Aorta (tissue), 5 donors: ENCODE measurements at regions not wholly inside any gene's neighbourhood (a gene's known extent, or its start where the extent isn't known, plus 50 kb on each side); places are given as distances from the start of the nearest gene placed in this dataset.
"Not testable (repeated sequence)": the region's sequence is repeated elsewhere in the genome, so short reads cannot be mapped to it uniquely, and the experiment has no call there.

ENCODE experiments used
- ATAC-seq: fragments of 200-7000 bp; cut with Tn5 transposase; one replicate; pipeline ENCODE4 v1.9.1; 2022; ENCODE audit warnings: moderate library complexity; ENCODE audit not compliant: low FRiP score
- DNase-seq, 2 donors: peaks; one replicate each; pipeline ENCODE4 v3.0.0-alpha.2; 2020
- H3K27ac ChIP-seq, 2 donors: one replicate each; pipeline ENCODE4 v1.5.1; 2013; ENCODE audit warnings: low read length in 2 of 2, mild to moderate bottlenecking in 2 of 2, moderate library complexity in 2 of 2, control low read depth in 1 of 2, inconsistent platforms in 1 of 2, low read depth in 1 of 2
- H3K27me3 ChIP-seq, 2 donors: one replicate each; pipeline ENCODE4 v1.6.1; 2013; ENCODE audit warnings: control low read depth in 1 of 2, low read length in 1 of 2, mild to moderate bottlenecking in 1 of 2, moderate library complexity in 1 of 2; ENCODE audit not compliant: insufficient read depth in 2 of 2, control insufficient read depth in 1 of 2
- H3K36me3 ChIP-seq, 2 donors: one replicate each; pipeline ENCODE4 v1.6.1; 2013; ENCODE audit warnings: control low read depth in 1 of 2, low read length in 1 of 2, mild to moderate bottlenecking in 1 of 2; ENCODE audit not compliant: insufficient read depth in 2 of 2, control insufficient read depth in 1 of 2
- H3K4me1 ChIP-seq, 2 donors: one replicate each; pipeline ENCODE4 v1.6.1; 2013; ENCODE audit warnings: low read length in 2 of 2, control low read depth in 1 of 2, mild to moderate bottlenecking in 1 of 2, moderate library complexity in 1 of 2; ENCODE audit not compliant: insufficient read depth in 2 of 2, control insufficient read depth in 1 of 2
- H3K4me3 ChIP-seq, 2 donors: one replicate each; pipeline ENCODE4 v1.5.1; 2013; ENCODE audit warnings: low read length in 2 of 2, control low read depth in 1 of 2, mild to moderate bottlenecking in 1 of 2
- H3K9me3 ChIP-seq: one replicate; pipeline ENCODE4 v1.6.1; 2013; ENCODE audit warnings: mild to moderate bottlenecking, low read length; ENCODE audit not compliant: control insufficient read depth
- WGBS, 2 donors: extraction: QIAGEN DNeasy Blood & Tissue Kit; methylation state at CpG; one replicate each; pipeline ENCODE4 v1.1.7; 2013; 5-methylcytosine and 5-hydroxymethylcytosine counted together
- intact Hi-C, 2 donors: fragments of 100-400 bp; cut with DNase I; formaldehyde crosslinking; loops; one replicate each; pipeline versions ENCODE4 v1.14.2 to v1.15.0; 2022
- donor health status: healthy with polysubstance abuse.
- donor health status: Bipolar disorder and iron deficiency.
- donor health status: DM: no; HTN: no; CAD: no.
- donor health status: DM: no; HTN: no; CAD: no.
- donor health status: DM: yes; HTN: yes; CAD: no.

DNA sequence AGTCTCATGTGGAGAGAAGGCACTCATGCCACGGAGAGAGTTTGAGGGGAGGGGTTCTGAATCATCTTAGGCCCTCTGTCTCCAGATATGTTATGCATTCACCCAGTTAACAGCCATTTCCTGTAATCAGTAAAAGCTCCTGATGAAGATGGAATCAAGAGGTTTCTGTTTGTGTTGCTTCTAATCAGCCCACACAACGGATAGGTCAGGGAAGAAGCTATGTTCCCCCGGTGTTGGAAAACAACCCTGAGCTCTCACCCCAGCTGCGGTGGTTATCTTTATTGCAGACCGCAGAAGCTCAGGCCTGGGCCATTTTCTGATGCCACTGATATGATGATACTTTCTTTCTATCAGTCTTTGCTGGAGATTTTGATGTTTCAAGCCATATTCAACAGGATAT lies 338.5 kb upstream of the ONECUT1 start:
- WGBS, 2 donors: 56 to 62% methylated on average over 5 of the region's 5 CpGs
- ATAC-seq (no peak), DNase-seq (no peak)
- Histone ChIP-seq H3K27ac (no peak overlapping the region), H3K4me1 (no peaks in the 10 kb centered on the region), H3K4me3 (no peak overlapping the region), H3K27me3 (no peaks in the 10 kb centered on the region), H3K36me3 (no peaks in the 10 kb centered on the region), H3K9me3 (peaks cover 3% of the 10 kb centered on the region)
- intact Hi-C loops: no loop called here

DNA sequence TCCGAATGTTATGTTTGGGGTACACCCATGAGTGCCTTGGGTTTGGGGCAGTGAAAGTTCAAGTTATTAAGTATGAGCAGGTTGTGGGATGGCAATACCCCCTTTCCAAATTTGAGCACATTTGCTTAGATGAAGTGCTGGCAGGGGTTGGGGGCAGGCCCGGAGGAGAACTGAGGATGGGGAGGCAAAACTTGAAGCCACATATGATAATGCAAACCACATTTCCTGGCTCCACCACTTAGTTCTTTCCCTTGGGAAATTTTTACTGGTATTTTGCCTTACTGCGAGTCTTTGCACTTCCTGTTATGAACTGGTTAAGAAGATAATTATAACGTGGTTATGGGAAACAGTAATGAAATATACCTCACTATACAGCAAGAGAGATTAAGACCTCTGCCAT lies 336.0 kb upstream of the ONECUT1 start:
- WGBS, 2 donors: 32 to 39% methylated on average over 4 of the region's 4 CpGs
- Histone ChIP-seq H3K4me3 (no peak overlapping the region), H3K36me3 (no peaks in the 10 kb centered on the region), H3K27me3 (no peaks in the 10 kb centered on the region), H3K4me1 (no peaks in the 10 kb centered on the region), H3K9me3 (peaks cover 4% of the 10 kb centered on the region), H3K27ac (no peak overlapping the region)
- no peak for ATAC-seq
- intact Hi-C loops: no loop called here
- DNase-seq: no peak

DNA sequence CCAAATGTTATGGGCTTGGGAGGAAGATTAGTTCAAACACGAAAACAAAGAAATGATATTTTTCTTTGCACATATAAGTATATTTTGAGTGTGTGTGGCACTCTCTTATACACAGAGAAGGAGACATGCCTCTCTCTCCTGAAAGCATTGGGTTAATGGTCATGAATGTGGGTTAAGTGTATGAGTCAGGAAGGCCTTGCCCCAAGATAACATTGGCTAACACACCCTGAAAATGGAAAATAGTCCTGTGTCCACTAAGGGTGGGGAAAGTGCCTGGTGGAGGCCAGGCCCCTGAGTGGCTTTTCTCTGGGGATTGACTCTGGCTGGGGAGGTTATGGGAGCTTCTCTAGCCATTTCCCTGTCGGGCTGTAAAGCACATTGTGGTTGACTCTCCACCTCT lies 332.7 kb upstream of the ONECUT1 start:
- no peak for ATAC-seq

DNA sequence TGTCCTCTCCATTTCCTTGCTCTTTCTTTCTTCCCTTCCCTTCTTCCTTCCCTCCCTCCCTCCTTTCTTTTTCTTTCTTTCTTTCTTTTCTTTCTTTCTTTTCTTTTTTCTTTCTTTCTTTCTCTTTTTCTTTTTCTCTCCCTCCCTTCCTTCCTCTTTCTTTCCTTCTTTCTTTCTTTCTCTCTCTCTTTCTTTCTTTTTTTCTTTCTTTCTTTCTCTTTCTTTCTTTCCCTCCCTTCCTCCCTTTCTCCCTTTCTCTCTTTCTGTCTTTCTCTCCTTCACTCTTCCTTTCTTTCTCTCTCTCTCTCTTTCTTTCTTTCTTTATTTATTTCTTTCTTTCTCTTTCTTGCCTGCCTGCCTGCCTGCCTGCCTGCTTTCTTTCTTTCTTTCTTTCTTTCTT lies 326.8 kb upstream of the ONECUT1 start:
- H3K27me3 ChIP-seq, intact Hi-C loops, ATAC-seq, H3K4me3 ChIP-seq, H3K27ac ChIP-seq, DNase-seq, H3K9me3 ChIP-seq, H3K4me1 ChIP-seq, H3K36me3 ChIP-seq: not testable (repeated sequence)

More for the DNA sequence above, 332.7 kb upstream of the ONECUT1 start:
- no peak for DNase-seq
- Histone ChIP-seq H3K4me1 (no peaks in the 10 kb centered on the region), H3K27ac (no peak overlapping the region), H3K9me3 (peaks cover 1% of the 10 kb centered on the region), H3K27me3 (no peaks in the 10 kb centered on the region), H3K4me3 (no peak overlapping the region), H3K36me3 (no peaks in the 10 kb centered on the region)
- WGBS, 2 donors: 72 to 80% methylated on average over 2 of the region's 2 CpGs
- intact Hi-C loops: no loop called here

DNA sequence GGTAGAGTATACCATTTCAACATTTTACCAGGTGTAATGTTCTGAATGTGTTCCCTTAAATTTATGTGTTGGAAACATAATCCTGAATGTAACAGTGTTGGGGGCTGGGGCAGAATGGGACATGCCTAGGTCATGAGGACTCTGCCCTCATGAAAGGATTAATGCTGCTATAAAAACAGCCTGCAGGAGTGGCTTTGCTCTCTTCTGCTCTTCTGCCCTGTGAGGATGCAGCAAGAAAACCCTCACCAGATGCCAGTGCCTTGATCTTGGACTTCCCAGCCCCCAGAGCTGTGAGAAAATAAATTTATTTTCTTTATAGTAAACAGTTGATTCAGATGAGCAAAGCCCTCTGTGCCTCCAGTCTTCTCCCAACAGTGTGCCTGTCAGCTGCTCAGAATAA lies 326.0 kb upstream of the ONECUT1 start:
- no peak for DNase-seq
- Histone ChIP-seq H3K4me3 (no peak overlapping the region), H3K27ac (no peak overlapping the region), H3K27me3 (no peaks in the 10 kb centered on the region), H3K9me3 (no peaks in the 10 kb centered on the region), H3K36me3 (no peaks in the 10 kb centered on the region), H3K4me1 (no peaks in the 10 kb centered on the region)
- no peak for ATAC-seq
- intact Hi-C loops: no loop called here

DNA sequence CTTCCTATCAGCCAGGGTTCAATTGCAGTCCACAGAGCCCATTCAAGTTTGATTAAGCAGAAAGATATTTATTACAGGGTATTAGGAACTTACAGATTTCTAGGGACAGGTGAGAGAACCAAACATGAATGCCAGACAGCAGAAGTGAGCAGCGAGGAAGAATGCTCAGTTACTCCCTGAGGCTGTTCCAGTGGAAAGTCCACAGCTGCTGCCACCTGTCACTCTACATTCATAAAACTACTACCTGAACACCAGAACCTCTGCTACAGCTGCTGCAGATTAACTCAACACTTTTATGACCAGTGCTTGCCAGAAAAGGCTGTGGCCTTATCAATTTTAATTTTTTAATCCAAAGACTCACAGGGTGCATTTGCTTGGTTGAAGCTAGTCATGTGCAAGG lies 325.4 kb upstream of the ONECUT1 start:
- Histone ChIP-seq H3K9me3 (no peaks in the 10 kb centered on the region), H3K4me3 (no peak overlapping the region), H3K27me3 (no peaks in the 10 kb centered on the region), H3K27ac (no peak overlapping the region), H3K36me3 (no peaks in the 10 kb centered on the region), H3K4me1 (no peaks in the 10 kb centered on the region)
- intact Hi-C loops: no loop called here
- WGBS, 2 donors: 72 to 75% methylated on average over 1 of the region's 1 CpG
- ATAC-seq: no peak
- no peak for DNase-seq

DNA sequence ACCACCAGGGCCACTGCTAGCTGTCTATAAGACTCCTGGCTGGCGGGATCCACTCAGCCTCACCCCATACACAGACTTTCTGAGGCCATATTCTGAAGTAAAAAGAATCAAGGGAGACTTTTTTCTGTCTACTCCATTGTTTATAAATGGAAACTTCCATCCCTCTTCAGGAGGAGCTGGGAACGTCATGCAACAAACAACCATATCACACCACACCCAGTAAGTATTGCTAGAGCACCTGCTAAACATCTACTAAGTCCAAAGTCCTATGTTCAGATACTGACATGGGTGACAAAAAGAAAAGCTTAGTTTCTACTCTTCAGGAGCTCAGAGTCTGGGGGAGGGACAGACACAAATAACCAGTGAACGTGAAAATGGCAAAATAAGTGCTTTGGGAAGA lies 324.8 kb upstream of the ONECUT1 start:
- intact Hi-C loops: no loop called here
- no peak for DNase-seq
- Histone ChIP-seq H3K36me3 (no peaks in the 10 kb centered on the region), H3K9me3 (no peaks in the 10 kb centered on the region), H3K4me1 (no peaks in the 10 kb centered on the region), H3K27me3 (no peaks in the 10 kb centered on the region), H3K27ac (no peak overlapping the region), H3K4me3 (no peak overlapping the region)
- WGBS, 2 donors: 59 to 61% methylated on average over 3 of the region's 3 CpGs
- no peak for ATAC-seq

DNA sequence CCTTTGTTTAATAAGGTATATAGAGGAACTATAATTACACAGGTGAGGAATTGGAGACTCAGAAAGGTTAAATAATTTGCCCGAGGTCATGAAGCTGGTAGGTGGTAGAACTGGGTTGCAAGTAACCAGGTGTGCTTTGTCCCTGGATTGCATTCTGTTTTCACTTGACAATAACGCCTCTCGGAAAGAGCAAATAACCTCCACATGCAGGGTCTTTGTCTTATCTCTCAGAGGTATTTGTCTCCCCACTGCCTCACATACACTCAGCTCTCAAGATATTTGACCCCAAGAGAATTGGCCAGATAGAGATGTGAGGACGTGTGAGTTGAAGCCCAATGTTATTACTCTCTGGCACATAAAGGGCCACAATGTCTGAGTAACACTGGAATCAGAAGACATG lies 320.9 kb upstream of the ONECUT1 start:
- H3K27ac ChIP-seq: no peak overlapping the region
- 45 to 47% methylated on average over 4 of the region's 4 CpGs for WGBS, 2 donors
- ATAC-seq (no peak), DNase-seq (no peak)
- H3K36me3 ChIP-seq: no peaks in the 10 kb centered on the region
- H3K4me1 ChIP-seq: no peaks in the 10 kb centered on the region
- no peak overlapping the region for H3K4me3 ChIP-seq
- no peaks in the 10 kb centered on the region for H3K9me3 ChIP-seq
- no peaks in the 10 kb centered on the region for H3K27me3 ChIP-seq
- intact Hi-C loops: no loop called here

DNA sequence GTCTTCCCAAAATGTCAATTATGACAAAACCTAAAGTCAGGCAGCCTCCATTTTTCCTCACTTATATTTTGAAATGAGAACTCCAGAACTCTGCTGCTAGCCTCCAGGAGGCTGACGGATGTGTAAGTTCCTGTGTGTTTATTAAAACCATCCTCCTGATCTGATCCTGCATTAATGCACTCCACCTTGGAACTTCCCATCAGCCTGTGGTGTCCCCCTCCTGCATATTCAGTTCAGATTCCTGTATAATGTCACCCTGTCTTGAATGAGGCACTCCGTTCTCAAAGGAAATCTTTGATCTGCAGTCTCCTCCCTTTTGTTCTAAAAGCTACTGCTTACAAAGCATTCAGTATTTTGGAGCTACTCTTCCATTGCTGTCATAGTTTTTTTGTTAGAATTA lies 318.2 kb upstream of the ONECUT1 start:
- ATAC-seq: no peak
- no peaks in the 10 kb centered on the region for H3K4me1 ChIP-seq
- no peak overlapping the region for H3K27ac ChIP-seq
- 56 to 60% methylated on average over 2 of the region's 2 CpGs for WGBS, 2 donors
- H3K9me3 ChIP-seq: no peaks in the 10 kb centered on the region
- intact Hi-C loops: no loop called here
- H3K36me3 ChIP-seq: no peaks in the 10 kb centered on the region
- no peaks in the 10 kb centered on the region for H3K27me3 ChIP-seq
- no peak overlapping the region for H3K4me3 ChIP-seq
- DNase-seq: no peak

DNA sequence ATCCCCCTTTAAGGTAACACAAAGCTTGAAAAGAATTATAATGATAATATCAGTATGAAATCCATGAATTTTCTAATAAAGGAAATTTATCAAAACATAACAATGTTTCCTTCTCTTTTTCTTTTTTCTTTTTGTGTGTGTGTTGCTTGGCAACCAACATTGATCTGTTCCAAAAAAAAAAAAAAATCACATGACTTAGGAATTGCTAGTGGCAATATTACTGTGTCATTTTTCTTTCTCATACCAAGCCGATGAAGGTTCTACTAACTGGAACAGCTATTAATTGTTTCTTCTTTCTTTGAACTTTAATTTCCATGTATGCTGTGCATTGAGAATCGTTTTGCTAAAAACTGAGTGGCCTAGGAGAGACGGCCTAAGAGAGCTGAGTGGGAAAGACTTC lies 317.7 kb upstream of the ONECUT1 start:
- no peak for ATAC-seq
- H3K9me3 ChIP-seq: no peaks in the 10 kb centered on the region
- no peak overlapping the region for H3K27ac ChIP-seq
- DNase-seq: no peak
- no peaks in the 10 kb centered on the region for H3K4me1 ChIP-seq
- H3K27me3 ChIP-seq: no peaks in the 10 kb centered on the region
- H3K4me3 ChIP-seq: no peak overlapping the region
- WGBS, 2 donors: 77% methylated on average over 3 of the region's 3 CpGs
- H3K36me3 ChIP-seq: no peaks in the 10 kb centered on the region
- intact Hi-C loops: no loop called here
